ENCODE measurements at regions not wholly inside any gene's neighbourhood (a gene's known extent, or its start where the extent isn't known, plus 50 kb on each side); places are given as distances from the start of the nearest gene placed in this dataset.

GRCh38 chr4:30916337-30917274, 196.4 kb downstream of the PCDH7 start:
- TF ChIP-seq TP53 (CRISPR knock-in tag; IDR thresholded peaks at IDR 0.05), result no peak
- DNase-seq (ENCODE audit: low read depth in 1 of 2, low spot score in 1 of 2) (no peak), ATAC-seq (no peak), FAIRE-seq (no peak)
- Histone ChIP-seq H3K4me2 (no peak overlapping the region), H3K4me1 (no peaks in the 10 kb centered on the region), H3K27ac (no peak overlapping the region), H3K9me3 (no peaks in the 10 kb centered on the region), H3K4me3 (no peak overlapping the region)
- ChIA-PET POLR2A (no interaction called here), CTCF (interaction anchor here (1.3 kb wide), 1 partner anchor 65 kb away, joined by 3 read pairs; no protein-coding TSS in a partner anchor)
- WGBS (ENCODE audit: missing lambda C conversion rate), result 48% methylated on average over 5 of the region's 5 CpGs

GRCh38 chr4:30917946-30918345, 197.8 kb downstream of the PCDH7 start:
- ATAC-seq (no peak), DNase-seq (ENCODE audit: low read depth in 1 of 2, low spot score in 1 of 2) (no peak), FAIRE-seq (no peak)
- CTCF ChIA-PET, result no interaction called here
- Histone ChIP-seq H3K9me3 (no peaks in the 10 kb centered on the region), H3K27ac (no peak overlapping the region), H3K4me2 (no peak overlapping the region), H3K4me1 (no peaks in the 10 kb centered on the region), H3K4me3 (no peak overlapping the region)
- POLR2A ChIA-PET, result no interaction called here
- no peak for TF ChIP-seq NR3C1 (IDR thresholded peaks at IDR 0.05)
- TF ChIP-seq SREBF2 (IDR thresholded peaks at IDR 0.05), result no peak
- TF ChIP-seq CEBPB (IDR thresholded peaks at IDR 0.05), result no peak
- no peak for TF ChIP-seq CBX8 (IDR thresholded peaks at IDR 0.05)
- no peak for TF ChIP-seq BCL3 (IDR thresholded peaks at IDR 0.05)
- TF ChIP-seq SMC3 (IDR thresholded peaks at IDR 0.05), result no peak
- no peak for TF ChIP-seq NPAS2 (CRISPR knock-in tag; IDR thresholded peaks at IDR 0.05; ENCODE audit: borderline replicate concordance)

- Histone ChIP-seq H3K9me3 (no peaks in the 10 kb centered on the region), H3K27ac (no peak overlapping the region), H3K4me1 (no peaks in the 10 kb centered on the region), H3K4me2 (no peak overlapping the region), H3K4me3 (no peak overlapping the region)
- no peak for DNase-seq (ENCODE audit: low read depth in 1 of 2, low spot score in 1 of 2)
- ATAC-seq, result no peak
- 8% methylated on average over 1 of the region's 1 CpG for WGBS (ENCODE audit: missing lambda C conversion rate)
- FAIRE-seq, result no peak
- TF ChIP-seq MAX (IDR thresholded peaks at IDR 0.05) (no peak), ELK1 (IDR thresholded peaks at IDR 0.05; ENCODE audit: low read depth, low read length) (no peak), HOXB13 (CRISPR knock-in tag; IDR thresholded peaks at IDR 0.05; ENCODE audit: low read depth) (no peak), CBX8 (IDR thresholded peaks at IDR 0.05) (no peak), RAD21 (conservative IDR thresholded peaks at IDR 0.05 in 1 of 2, IDR thresholded peaks at IDR 0.05 in 1 of 2) (no peak), CHD4 (IDR thresholded peaks at IDR 0.05; ENCODE audit: borderline replicate concordance) (no peak), REST (IDR thresholded peaks at IDR 0.05) (no peak), HMGXB4 (CRISPR knock-in tag; IDR thresholded peaks at IDR 0.05; ENCODE audit: borderline replicate concordance) (no peak)
- POLR2A ChIA-PET, result no interaction called here
- CTCF ChIA-PET, result no interaction called here
Measured at GRCh38 chr4:30919458-30919857, 199.3 kb downstream of the PCDH7 start.
